Cerebellar cortex (tissue), 1 donor: ENCODE measurements at regions not wholly inside any gene's neighbourhood (a gene's known extent, or its start where the extent isn't known, plus 50 kb on each side); places are given as distances from the start of the nearest gene placed in this dataset.
A peak's percentile ranks its signal among the peaks of the same experiment; 100 is the strongest.

ENCODE experiments used
- DNase-seq: peaks from one replicate; pipeline ENCODE4 v3.0.0-alpha.2; 2015; ENCODE audit warnings: low spot score

DNA sequence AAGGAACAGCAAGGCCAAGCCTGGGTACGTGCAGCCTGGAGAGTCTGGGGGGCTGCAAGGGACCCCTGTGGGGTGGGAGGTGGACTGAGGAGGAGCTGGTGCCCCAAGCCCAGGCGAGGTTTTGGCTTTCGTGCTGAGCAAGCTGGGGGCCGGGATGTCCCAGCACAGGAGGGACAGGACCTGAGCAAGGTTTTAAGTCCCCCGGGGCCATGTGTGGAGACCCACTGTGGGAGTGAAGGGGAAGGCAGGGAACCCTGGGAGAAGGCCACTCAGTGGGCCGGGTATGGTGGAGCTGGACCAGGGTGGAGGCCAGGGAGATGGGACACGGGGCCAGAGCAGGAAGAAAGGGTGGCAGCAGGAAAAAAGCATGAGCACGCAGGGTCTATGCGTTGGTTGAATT, 419.2 kb upstream of the SULF2 start:
- DNase-seq, result no peak

DNA sequence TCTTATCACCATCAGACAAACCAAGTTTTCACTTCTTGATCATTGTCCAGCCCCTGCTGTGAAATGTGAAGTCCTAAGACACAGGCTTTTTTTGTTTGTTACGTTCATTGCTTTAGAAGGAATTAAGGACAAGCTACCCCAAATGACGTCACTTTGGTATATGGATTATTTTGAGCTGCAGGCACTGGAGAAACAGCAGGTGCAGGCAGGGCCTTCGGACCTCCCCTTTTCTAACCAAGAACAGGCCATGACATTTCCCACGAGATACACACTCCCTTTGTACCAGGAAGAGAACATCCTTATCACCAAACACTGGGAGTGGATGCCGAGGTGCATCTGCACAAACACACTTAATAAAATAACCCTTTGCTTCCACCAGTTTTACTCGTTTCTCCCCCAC, 418.0 kb upstream of the SULF2 start:
- DNase-seq, result no peak

DNA sequence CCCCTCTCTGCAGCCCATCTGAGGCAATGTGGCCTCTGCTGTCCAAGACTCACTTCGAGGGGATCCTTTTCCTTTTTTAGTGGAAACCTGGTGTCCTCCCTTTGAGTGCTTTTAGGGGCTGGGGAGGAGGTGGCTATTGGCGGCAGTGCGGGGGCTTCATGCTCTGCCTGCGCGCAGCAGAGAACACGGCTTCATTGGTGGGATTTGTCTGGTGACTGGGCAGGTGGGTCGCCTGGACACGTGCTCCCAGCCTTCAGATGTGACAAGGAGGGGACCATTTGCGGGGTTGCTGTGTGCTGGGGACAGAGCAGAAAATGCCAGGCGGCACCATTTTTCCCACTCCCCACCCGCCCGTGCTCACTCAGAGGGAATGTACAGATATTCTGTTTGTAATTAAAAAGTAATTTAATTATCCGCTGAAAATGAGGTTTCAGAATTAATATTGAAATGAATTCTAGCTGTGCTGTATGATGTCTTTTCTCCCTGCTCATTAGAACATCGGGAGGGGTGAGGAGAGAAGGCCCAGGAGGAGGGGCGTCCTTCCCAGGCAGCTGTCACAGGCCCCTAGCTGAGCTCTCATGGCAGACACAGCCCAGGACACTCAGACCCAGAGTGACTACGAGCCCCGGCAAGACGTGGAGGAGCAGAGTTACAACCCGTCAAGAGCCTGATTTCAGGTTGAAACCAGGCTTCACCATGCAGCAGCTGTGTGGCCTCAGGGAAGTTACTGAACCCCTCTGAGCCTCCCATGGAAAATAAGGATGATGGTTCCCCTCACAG, 417.2 kb upstream of the SULF2 start:
- no peak for DNase-seq

DNA sequence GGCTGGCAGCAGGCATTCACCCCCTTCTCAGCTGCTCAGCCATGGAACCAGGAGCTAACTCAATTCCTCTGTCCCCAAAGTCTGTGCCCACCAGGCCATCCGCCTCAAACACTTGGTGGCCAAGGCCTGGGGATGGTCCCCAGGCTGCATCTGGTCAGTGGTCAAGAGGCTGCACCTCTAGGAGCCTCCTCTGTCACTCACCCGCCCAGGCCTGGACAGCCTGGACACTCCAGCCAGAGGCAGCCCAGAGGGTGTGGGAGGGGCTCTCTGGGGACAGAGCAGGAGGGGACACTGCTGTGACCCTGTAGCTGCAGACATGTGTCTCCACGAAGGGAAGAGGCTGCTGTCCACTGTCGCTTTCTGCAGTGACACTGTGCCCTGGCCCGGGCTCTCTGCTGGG, 416.6 kb upstream of the SULF2 start:
- no peak for DNase-seq

DNA sequence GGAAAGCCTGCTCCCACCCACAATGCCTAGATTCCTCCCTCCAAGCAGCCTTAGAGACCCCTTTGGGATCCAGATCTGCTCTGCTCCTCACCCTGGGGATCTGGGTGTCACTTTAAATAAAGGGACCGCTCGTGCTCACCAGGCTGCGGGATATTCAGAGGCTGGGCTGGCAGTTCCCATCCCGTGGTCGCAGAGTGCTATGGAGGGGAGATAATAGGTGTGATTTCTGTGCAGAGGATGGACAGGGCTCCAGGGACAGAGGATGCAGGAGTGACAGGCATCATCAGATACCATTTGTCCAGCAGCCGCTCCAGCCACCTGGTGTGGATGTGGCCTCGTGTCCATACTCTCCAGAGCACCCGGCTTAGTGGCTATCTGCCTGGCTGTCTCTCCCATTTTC, 415.9 kb upstream of the SULF2 start:
- no peak for DNase-seq

DNA sequence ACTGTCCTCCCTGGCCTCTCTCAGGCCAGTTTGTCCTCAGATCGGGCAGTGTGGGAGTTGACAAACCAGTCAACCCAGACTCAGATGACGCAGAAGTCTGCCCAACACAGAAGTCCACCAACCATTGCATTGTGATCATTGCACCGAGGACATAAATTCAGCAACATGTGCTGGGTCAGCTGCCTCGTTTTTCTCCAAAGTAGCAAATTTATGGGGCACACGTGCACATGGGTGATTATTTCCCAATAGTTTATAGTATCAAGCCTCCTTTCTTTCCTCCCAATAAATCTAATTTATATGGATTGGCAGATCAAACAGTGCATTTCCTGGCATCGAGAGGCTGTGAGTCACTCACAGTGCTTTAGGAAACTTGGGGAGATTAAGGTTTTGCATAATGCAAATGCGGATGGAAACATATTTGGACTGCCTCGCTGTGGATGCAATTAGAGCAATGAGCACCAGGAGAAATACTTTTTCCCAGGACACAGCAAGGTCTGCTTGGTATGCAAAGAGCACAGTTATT, 413.7 kb upstream of the SULF2 start:
- DNase-seq, result no peak

DNA sequence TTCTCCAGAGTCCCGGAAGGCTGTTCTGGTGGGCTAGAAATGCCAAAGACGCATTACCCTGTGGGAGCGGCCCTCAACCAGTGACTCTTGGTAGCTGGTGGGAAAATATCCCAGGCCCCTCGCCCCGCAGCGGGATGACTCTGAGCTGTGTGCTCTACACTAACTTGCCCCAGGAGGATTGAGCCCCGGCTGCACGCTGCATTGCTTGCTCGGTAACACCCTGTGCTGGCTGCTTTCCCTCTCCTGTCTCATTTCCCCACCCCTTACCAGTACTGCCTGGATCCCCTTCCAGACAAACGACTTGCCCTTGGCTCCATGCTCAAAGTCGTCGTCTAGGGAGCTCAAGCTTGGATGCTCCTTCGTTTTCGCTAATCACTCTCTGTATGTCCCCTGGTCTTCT, 411.8 kb upstream of the SULF2 start:
- no peak for DNase-seq

DNA sequence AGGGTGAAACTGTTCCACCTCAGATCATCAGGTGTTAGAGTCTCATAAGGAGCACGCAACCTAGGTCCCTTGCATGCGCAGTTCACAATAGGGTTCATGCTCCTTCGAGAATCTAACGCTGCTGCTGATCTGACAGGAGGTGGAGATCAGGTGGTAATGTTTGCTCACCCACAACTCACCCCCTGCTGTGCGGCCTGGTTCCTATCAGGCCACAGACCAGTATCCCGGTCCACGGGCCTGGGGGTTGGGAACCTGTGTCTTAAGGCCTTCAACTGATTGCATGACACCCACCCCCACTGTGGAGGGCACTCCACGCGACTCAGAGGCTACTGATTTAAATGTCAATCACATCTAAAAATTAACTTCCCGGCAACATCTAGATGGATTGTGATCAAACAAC, 411.2 kb upstream of the SULF2 start:
- DNase-seq, result no peak

DNA sequence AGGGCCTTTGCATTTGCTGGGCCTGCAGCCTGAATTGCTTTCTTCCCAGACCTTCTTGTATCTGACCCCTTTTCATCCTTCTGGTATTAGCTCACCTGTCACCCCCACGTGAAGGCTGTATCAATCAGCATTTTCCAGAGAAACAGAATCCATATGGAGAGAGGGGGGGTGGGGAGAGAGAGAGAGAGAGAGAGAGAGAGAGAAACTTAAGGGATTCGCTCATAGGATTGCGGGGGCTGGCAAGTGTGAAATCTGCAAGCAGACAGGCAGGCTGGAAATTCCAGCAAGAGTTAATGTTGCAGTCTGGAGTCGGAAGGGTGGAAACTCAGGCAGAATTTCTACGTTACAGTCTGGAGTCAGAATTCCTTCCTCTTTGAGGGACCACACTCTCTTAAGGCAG, 410.7 kb upstream of the SULF2 start:
- DNase-seq, result no peak

DNA sequence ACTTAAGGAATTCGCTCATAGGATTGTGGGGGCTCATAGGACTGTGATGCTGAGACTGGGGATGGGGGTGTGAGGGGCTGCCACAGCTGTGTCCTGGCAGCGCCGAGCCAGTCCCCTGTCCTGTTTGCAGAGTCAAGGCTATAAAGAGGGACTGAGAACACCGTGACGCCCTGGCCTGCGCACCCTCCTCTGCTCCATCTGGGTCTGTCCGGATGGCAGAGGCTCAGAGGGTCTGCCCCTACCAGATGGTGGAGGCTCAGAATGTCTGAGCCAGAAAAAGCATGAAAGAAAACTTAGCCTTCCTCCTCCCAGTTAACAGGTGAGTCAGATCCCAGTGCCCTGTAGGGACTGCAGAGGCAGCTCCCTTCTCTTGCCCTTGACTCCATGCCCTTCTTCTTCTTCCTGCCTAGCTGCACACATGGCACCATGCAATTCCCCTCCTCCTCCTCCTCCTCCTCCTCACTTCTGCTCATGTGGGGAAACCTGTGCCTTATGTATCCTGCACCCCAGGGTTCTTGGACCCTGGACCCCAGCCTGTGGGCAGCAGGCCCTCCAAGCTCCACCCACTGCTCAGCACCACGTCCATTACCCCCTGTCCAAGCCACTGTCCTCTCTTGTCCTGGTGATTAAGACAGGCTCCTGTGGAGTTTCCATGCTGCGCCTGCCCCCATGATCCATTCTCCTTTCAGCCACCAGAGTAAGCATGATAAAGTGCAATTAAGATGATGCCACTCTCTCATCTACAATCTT, 410.0 kb upstream of the SULF2 start:
- no peak for DNase-seq

DNA sequence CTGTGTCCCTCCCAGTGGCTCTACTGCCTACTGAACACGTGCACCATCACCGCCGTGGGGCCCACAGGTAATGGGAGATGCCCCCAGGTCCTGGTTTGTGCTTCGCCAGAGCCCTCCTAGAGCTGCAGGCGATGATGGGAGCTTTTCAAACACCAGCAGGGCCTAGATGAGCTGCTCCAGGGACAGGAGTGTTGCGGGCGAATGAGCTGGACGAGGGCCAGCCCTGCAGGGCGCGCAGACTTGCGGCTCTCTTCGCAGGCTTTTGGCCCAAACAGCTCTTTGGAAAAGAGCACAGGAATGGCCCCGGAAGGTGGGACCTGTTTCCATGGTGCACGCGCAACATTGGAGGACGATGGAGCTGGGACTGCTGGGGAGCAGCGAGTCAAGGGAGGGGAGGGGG, 409.3 kb upstream of the SULF2 start:
- DNase-seq, result no peak

DNA sequence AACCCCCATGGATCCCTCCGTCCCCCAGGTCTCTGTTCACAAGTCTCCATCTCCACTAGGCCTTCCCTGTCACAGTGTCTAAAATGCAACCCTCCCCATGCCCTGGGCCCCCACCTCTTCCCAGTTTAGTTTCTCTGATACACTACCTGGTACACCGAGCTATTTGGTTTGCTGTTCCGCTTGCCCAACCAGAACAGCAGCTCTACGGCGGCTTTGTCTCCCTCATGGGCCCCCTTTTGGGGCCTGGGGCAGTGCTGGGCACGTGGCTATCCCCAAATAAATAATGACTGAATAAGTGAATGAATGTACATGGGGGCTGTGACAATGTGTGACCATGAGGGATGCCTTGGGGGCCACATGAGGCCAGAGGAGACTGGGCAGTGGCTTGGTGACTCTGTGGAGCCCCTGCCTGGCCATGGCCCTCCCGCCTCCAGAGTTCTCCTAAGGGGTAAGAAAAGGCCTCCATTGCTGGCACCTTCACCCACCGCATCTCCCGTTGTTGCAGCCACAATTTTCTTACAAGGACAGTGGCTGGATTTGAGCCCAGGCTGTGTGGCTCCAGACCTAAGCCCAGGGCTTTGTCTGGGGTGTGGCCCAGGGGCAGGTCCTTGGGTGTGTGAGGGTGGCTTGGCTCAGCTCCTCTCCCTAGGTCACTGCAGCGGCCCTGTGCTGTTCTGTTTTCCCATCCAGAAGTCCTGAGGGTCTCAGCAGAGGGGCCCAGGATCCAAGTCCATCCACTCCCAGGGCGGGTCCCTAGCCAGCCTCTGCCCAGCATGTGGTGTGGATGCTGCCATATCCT, 408.5 kb upstream of the SULF2 start:
- no peak for DNase-seq

DNA sequence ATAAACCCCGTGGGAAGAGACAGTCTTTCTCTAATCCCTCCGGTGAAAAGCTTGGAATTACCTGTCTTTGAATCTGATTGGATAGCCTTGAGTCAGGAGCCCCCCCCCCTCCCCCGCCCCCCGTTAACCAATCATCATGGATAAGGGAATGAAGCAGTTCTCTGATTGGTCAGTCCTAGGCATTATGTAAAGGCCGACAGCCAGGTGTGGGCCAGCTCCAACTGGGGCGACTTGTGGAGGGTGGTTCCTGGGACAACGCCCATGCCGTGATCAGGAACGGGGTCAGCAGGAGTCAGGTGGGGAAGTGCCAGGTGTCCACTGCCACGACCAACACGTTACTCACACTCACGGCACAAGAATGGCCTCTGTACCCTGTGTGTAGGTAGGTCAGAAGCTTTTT, 406.8 kb upstream of the SULF2 start:
- no peak for DNase-seq

DNA sequence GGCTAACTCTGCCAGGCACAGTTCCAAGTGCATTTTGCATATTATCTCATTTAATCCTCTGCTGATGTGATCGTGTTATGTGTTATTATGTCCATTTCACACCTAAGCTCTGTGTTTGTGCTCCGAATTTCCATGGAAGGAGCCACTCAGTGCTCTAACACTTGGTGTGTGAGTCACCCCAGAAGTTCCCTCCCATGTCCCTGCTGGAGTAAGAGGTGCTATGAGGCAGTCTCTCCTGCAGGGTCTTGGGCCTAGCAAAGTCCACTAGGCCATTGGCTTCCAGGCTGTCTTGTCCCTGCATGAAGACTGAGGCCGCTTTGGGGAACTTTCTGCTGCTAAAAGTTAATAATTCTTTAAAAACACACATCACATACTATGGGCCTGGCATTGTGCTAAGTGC, 405.9 kb upstream of the SULF2 start:
- no peak for DNase-seq

DNA sequence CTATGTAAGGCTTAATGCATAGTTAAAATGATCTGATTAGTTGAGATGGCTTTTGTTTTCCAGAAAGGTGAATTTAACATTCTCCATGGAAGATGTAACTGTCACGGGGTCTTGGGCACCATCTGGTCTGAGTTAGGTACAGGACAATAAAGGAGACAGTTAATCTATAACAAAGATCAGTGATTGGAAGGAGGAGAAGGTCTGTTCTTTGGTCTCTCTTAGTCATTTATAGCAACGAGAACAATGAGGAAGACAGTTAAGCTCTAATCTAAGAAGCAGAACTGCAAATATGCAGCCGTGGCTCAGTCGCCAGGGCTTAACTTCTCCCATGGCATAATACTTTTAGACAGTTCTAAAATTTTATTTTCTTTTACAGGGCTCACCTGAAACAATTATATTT, 405.5 kb upstream of the SULF2 start:
- DNase-seq, result no peak

DNA sequence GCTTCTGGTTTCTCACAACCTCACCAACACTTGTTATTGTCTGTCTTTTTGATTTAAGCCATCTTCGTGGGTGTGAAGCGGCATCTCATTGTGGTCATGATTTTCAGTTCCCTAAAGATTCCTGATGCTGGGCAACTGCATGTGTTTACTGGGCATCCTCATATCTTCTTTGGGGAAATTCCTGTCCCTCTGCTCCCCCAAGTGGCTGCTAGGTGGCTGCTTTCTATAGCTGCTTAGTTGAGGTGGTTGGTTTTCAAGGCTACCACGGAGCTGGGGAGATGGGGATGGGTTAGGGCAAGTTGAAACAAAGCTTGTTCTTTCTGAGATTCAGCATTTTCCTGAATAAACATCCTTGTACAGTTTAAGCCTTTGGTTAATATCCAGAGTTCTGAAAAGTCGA, 403.9 kb upstream of the SULF2 start:
- DNase-seq, result peak; percentile 42

DNA sequence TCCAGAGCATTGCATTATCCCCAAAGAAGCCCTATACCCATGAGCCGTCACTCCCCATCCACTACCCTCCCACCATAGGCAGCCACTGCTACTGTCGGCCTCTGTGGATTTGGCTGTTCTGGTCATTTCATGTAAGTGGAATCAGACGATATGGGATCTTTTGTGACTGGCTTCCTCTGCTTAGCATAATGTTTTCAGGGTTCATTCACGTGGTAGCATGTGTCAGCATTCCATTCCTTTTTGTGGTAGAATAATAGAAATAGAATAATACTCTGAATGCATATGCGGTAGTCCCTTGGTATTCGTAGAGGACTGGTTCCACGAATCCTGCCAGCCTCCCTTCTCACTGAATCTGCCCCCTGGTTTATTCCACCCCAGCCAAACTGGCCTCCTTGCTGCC, 402.6 kb upstream of the SULF2 start:
- DNase-seq, result no peak

DNA sequence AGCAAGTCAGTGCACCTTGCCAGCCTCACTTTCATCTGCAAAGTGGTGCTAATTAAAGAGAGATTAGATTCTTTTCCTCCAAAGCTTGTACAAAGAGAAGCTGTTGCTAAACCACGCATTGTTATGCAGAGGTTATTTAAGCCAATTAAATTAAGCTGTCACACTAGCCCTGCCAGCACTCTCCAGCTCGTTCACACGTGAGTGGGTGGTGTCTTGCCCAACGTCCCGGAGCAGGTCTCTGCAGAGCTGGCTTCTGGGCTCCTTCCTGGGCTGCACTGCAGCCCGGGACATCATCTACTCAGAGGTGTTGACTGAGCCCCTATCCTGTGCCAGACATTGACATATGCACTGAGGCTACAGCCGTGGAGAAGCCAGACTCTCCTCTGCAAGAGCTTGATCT, 401.6 kb upstream of the SULF2 start:
- DNase-seq, result no peak

DNA sequence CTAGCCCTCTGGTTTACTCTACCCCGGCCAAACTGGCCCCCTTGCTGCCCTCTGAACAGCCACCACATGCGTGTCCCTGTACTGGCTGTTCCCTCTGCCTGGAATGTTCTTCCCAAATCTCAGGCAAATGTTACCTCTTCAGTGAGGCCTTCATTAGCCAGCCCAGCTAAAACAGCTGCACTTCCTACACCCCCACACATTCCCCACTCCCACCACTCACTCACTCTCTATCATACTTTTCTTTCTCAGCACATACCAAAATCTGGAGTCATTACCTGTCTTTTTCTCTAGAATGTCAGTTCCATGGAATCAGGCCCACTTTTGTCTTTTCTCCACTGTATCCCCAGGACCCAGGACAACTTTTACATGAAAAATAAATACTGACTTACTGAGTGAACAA, 401.2 kb upstream of the SULF2 start:
- DNase-seq, result no peak

DNA sequence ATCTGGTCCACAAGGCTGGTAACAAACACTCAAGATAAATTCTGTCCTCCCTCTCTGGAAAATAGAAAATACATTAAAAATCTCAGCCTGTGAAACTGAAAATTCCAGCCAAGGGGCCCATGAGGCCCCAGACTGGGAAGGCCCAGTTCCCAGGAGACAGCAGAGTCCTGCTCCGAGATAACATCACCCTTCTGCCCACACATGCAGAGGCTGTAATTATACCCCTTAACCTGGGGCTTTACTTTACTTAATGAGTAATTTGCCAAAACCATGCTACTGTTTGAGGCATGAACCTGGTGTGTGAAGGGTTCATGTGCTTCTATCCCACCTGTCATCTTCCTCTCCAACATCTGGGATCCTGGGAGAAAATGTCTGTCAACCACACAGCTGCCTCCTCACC, 398.9 kb upstream of the SULF2 start:
- no peak for DNase-seq

DNA sequence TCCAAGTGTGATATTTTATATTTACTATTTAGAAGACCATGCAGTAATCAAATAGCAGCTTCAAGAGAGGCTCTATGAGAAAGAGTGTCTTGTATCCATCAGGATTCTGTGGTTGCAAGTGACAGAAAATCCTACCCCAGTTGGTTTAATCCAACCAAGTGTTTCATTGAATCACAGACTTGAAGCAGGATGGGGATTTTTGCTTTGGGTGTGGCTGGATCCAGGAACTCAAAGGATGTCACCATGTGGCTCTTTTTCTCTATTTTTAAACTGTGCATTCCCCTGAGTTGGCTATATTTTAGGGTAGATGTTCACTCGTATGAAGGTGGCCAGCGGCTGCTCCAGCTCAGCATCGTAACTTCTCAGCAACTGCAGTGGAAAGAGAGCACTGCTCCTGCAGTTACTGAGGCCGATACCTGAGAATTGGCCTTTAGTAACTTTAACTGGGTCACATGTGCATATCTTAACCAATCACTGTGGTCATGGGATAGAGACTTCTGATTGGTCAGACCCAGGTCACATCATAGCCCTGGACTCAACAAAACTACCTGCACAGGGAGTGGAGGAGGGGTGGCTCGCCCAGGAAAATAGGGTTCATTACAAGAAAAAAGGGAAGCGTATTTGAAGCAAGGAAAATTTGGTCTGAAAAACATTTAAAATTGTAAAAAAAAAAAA, 396.1 kb upstream of the SULF2 start:
- no peak for DNase-seq

DNA sequence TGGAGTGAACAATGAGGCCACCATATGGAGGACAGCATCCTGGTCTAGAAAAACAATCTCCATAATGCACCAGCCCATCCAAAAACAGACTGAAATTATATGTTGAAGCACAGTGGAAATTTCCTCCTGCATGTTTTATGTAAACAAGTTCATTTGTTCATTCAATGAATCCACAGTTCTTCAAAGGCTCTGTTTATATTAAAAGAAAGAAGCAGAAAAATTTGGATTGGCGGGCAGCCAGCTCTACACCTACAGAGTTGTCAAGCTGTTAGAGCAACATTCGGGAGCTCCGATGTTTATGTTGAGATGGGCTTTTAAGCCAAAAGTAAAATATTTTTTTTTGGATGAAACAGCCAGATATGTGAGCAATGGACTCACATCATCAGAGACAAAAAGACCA, 395.3 kb upstream of the SULF2 start:
- no peak for DNase-seq
